HG03066 (cell line): ENCODE measurements at regions not wholly inside any gene's neighbourhood (a gene's known extent, or its start where the extent isn't known, plus 50 kb on each side); places are given as distances from the start of the nearest gene placed in this dataset.

ENCODE experiments used
- ATAC-seq: cut with Tn5 transposase; IDR thresholded peaks from one replicate; pipeline ENCODE4 v1.9.1; 2021; ENCODE audit warnings: low read depth; ENCODE audit not compliant: unreplicated experiment

DNA sequence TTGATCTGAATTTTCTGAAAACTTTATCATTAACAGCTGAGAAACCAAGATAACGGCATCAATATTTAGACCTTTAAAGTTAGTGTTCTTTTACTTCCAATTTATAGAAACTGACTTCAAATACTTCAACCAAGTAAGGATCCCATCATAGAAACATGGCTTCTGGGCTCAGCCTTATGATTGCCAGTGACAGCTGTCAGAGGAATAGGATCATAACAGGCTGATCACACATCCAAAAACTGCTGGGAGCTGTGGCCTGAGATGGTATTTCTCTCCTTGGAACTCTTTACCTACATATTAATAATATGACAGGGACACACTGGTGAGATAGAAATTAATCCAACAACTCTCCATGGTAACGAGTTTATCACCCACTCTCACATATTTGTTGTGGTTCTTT, 448.3 kb upstream of the NMUR2 start:
- no peak for ATAC-seq

DNA sequence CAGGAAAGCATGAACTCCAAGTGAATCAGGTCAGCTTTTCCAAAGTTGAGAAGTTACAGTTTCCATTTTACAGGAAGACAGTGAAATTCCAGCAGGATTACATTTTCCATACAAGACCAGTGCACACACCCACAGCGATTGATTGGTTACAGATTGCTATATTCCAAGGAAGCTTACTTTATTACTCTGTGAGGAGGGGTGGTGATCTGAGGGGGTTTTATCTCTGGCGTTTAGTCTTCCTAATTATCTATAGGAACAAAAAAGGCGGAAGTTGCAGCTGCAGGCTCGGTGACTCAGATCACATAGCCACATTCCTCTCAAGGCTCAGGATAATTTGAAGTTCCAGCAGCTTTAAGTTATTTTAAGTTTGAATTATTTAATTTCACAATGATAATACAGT, 450.4 kb upstream of the NMUR2 start:
- ATAC-seq = no peak

DNA sequence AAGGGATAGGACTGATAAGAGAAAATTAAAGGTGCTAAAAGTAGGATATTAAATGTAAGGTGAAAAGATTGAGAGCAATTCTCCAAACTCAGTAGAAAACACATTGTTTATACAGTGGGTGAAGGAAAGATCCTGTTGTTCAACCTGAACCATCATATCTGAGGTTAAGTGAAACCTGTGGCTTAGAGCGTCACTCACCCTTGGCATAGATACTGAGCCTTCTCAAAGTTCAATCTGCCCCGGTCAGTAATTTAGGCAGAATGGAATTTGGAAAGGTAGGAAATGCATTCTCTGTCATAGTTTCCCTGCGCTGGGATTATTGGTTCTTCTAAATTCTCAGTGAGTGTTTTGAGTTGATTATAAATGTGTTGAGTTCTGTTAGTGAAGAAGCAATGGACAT, 456.2 kb upstream of the NMUR2 start:
- ATAC-seq = no peak

DNA sequence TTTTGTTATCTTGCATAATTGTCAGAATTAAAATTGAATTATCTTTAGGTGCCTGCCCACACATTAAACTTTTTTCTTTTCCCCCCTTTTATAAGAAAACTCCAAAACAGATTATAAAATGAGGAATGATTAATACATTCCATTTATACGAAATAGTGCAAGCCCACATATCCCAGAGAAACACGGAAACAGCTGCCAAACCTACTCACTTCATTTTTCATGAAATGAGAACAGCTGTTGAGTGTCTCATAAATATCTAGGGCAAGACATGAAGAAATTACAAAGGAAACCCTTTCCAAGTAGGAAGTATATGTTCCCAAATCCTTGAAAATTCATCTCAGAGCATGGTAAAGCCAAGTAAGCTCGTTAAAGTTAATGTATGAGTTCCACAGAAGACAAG, 459.4 kb upstream of the NMUR2 start:
- ATAC-seq = no peak

DNA sequence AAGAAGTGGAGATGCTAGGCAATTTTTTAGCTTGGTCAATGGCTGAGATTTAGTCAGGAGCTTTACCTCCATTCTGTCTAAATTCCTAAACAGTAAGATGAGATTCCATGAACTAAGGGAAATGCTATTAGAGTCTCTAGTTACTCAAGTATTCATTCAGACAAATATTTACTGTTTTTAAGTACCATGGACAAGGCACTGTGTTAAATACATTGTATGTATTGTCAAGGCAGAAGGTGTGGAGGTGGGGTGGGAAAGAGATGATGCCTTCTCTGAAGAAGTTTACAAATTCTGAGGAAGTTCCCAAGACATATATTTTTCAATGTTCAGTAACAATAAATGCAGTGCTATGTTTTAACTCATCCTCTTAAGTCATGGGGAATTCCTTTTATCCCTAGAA, 459.9 kb upstream of the NMUR2 start:
- ATAC-seq = no peak

DNA sequence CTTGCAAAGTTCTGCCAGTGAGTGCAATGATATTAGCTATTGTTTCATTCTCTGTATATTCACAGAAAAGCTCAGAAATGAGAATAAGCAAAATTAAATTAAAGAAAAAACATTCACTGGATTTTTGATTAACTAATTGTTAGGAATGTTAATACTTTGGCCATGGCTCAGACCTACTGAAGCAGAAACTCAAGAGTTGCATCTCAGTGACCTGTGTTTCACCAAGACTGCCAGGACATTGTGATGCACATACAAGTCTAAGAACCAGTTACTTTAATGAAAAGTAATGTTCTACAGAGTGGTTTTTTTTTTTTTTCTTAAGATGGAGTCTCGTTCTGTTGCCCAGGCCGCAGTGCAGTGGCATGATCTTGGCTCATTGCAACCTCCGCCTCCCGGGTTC, 464.9 kb upstream of the NMUR2 start:
- ATAC-seq = no peak

DNA sequence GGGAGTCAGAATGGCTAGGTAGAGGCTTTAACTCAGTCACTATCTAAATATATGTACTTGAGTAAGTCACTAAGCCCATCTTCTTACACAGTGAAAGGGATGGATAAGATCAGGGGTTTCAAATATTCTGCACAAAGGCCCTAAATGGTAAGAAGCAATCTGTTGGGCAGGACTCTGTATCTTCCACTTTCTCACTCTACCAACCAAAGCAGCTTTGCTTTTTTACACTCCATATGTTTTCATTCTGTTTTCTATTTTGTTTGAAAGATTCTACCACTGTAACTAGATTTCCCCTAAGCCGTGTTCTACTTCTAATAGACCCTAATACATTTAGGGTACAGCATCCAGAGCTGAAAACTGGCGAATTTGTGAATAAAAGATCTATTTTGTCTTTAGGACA, 477.5 kb upstream of the NMUR2 start:
- ATAC-seq = no peak

DNA sequence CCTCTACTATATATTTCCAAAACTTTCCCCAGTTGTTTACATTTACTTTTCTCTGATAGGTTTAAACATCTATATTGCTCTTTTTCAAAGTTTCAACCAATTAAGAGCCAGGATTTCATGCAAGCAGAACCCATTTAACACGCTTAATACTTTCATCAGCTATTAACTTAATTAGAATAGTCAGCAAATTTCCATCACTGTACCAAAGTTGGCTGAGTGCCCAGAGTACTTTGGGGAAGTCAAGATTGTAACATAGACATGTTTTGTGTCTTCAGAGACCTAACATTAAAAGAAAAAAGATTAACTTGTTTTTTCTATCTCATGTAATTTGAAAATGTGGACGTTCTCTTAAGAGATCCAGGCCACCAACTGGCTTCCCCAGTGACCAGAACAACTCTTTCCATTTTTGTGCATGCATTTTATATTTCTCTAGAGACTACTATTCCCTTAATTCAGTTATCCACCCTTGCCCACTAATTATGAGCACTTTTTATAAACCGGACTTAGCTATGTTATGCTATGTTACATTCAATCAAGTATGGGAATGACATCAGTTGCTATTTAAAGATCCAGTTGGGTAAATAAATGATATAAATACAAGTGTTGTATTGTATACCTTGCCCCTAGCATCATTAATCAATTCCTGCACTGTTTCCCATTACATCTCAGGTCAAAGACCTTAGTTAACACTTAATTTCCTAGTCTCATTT, 478.1 kb upstream of the NMUR2 start:
- no peak for ATAC-seq

DNA sequence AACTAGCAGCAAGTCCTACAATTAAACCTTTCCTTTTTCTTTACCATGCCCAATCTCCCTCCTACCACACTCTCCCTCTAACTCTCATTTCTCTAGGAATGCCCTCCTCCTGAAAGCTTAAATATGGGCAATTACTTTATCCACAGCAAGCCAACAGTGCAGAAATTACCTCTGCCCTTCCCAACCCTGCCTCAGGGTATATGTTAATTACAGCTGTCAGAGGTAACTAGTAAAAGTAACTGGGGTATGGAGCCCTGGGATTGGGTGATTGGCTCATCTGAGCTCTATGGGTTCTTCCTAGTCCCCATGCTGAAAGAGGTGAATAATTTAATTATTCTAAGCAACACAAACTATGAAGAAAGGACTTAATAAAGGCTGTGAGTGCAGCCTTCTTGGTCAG, 478.9 kb upstream of the NMUR2 start:
- no peak for ATAC-seq

DNA sequence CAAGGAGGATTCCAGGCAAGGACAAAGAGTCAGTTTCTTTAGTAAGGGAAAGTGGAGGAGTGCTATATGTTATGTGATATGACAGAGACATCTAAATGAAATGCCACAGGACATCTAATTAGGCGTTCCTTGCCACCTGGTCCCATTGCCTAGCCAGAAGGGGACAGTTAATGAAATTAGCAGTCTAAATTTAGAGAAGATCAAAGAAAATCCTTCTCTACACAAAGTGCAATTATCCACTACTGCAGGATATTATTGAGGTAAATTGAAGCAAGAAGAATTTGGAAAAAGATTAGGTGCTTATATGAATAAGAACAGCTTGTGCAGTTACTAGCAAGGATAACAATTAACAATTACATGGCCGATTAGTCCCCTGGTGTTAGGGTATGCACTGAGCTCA, 495.3 kb upstream of the NMUR2 start:
- ATAC-seq = no peak

DNA sequence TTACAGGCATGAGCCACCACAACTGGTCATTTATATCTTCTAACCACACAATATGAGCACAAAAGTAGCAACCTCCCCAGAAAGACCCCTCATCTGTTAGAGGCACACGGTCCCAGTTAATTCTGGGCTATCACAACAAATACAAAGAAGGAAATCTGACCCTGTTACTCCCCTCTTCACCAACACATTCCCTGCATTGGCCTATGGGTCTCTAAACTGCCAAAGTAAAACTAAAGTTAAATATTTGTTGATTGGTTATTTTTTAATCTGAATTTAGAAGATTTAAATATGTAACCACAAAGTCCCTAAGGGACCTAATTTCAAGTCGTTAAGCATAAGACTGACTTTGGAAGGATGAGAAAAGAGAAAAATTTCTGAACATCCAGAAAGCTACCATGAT, 496.7 kb upstream of the NMUR2 start:
- ATAC-seq = no peak

DNA sequence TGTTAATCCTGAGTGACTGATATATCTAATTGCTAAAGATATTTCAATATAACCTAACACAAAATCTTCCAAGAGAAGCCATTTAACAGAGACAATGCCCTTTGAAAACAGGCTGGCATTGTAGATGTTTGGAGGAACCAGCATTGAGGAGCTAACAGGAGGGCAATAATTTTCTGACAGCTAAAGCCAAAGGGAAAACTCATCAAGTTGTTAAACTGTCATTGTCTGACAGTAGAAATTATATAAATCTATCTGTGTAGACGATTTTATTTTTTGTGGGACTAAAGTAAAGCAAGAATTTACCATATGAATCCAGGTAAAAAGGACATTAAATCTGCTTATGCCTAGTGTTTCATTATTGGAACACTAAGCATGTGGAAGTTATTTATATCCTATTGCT, 500.2 kb upstream of the NMUR2 start:
- no peak for ATAC-seq

DNA sequence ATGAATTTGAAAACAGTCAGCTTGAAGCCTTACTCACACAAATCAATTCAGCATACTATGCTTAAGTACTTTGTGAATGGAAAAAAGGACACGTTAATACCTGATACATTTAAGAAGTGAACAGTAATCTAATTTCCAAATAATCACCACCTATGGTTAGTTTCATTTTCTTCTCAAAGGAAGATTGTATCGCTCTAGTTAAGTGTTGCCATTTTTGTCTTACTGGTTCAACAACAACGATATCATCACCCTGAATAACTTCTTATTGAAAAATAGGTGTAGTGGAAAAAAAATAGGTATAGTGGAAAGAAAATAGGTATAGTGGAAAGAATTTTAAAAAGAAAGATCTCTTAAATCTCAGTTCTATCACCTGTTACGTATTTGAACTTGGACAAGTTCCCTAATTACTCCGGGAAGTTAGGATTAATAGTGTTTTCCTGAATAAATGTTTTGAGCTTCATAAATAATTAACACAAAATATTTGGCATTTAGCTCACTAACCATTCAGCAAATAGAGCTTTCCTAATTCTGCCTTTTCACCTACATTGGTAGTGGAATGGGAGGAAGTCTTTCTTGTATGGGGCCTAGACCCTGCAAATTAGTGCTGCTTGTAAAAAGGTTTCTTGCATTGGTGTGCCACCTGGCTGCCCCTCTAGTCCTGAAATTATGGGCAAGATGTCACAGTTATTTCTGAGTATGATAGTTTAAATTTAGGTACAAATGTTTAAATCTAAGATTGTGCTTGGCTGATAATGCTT, 502.6 kb upstream of the NMUR2 start:
- ATAC-seq = no peak

DNA sequence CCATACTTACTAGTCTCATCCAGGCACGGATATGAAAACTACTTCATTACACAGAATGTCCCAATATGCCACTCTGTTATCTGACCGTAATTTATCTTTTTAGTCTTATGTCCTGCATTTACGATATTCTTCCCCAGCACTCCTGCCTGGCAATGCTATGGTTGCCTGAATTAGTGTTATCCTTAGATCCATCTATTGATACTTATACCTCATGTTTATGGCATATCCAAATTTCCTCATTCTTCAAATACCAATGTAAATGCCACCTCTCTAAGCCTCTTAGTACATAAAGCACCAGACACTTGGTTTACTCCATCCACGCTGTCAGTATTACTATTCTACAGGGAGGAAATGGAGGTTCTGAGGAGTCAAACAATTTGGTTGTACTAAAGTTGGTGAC, 507.8 kb upstream of the NMUR2 start:
- ATAC-seq = no peak

DNA sequence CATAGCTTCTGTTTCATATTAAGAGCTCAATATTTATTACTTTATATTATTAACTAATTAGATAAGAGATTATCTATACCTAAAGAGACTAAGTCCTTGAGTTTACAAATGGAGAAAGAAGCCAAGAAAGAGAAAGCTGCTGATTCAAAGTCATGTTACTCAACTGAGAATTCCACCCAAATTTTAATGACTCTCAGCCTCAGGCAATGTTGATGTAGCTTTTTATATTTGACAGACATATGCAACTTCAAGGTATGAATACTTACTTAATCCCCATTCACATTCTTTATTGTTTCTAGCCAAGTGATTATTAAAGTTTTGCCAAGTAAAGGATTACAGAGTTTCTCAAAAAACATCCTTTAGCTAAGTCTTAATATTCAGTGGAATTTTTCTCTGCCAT, 527.5 kb upstream of the NMUR2 start:
- no peak for ATAC-seq

DNA sequence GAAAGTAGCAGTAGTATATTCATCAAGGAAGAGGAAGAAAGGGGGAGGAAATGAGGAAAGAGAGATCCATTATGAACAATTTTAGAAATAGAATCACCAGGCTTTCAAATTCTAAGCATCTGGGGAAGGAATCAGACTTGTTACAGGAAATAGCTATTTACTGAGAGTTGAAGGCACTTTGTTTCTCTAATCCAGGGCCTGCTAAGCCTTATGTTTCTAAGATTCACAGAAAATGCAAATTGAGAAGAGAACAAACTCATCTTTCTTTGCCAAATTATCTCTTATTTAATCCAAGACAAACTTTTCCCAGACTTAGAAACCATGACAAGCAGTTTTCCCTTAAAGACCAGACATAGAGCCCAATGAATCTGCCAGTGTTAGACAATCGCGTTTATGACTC, 528.0 kb upstream of the NMUR2 start:
- no peak for ATAC-seq

DNA sequence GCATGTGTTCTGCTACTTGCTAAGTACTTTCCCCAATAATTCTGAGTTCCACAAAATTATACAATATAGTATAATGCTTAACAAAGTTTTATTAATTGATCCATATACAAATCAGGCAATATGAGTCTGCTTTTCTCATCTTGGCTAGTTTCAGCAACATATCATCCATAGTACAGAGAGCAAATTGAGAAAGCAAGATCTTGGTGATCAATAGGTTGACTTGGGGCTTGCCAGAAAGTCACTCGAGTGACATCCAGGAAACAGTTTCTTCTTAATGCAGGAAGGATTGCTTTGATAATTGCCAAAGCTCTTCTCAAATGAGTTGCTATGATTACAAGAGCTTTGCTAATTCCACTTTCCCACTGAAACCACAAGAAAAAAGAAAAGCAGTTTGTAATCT, 533.6 kb upstream of the NMUR2 start:
- no peak for ATAC-seq

DNA sequence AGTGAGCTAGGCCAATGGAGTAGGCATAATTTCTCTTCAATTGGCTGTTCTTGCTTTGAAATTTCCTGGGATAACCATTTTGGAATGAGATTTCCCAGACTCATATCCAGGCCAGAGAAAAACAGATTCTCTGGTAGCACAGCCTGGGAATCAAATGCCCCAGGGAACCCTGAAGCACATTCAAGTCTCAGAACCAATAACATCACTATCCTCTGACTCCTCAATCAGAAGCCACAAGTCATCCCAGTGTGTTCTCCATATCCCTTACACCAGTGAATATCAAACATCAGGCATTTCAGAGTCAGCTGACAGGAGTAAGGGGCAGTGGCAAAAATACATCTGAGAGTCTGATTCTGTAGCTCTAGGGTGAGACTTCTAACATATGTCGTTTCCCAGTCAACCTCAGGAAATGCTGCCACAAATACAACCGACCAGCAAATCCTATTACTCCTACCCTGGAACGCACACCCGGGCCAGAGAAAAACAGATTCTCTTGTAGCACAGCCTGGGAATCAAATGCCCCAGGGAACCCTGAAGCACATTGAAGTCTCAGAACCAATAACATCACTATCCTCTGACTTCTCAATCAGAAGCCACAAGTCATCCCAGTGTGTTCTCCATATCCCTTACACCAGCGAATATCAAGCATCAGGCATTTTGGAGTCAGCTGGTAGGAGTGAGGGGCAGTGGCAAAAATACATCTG, 537.7 kb upstream of the NMUR2 start:
- no peak for ATAC-seq

DNA sequence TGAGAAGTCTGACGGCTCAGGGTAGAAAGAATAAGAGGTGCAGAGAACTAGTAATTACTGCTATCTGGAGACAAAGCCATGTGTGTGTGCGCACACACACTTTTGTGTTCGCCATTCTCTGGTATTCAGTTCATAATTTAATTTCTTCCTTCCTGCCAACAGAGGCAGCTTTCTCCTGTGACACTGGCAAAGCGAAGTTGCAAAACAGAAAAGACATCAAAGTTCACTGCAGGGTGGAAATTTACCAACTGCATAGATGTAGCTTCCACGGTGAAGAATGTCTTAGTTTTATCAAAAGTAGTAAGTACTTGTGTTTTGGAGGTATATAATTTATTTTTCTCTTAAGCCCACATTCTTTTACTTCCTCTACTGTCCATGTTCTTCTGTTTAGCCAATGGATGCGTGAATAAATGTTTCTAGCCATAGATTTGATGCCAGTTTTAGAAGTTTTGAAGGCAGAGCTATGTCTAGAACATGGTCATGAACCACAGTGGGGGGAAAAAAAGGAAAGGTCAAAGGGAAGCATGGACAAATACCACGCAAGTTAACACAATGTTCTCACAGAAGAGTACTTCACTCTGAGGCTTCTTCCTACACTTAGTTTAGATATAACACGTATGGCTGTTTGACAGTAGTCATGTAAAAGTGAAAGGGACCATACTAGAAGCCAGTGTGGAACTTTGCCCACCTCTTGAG, 536.5 kb upstream of the GRIA1 start:
- no peak for ATAC-seq

DNA sequence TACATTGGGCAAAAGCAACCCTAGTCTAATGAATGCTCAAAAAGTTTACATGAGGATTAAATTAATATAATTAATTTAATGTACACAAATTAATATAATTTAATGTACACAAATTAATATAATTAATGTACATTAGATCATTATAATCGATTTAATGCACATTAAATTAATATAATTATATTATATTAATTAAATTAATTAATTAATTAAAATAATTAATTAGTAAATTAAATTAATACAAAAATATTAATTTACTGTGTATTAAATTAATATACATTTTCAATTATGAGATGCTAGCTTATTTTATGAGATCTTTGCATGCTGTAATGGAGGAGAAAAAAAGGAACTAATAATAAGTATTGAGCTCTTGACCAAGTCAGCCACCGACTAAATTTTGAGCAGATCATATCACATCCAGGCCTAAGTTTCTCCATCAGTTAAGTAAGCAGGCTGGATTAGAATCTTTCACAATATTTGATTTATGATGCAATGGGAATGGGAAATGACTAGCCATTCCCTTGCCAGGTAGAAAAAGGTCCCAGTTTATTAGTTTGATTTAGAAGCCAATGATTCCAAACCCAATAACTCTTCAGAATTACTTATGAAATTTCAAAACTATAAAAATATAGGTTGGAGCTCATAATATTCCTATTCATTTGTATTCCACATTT, 533.4 kb upstream of the GRIA1 start:
- ATAC-seq = no peak
